Upper lobe of left lung (tissue), 6 donors: ENCODE measurements at regions not wholly inside any gene's neighbourhood (a gene's known extent, or its start where the extent isn't known, plus 50 kb on each side); places are given as distances from the start of the nearest gene placed in this dataset.

Experiments used
- ATAC-seq, 2 donors: fragments of 200-7000 bp; cut with Tn5 transposase; one replicate each; pipeline ENCODE4 v1.9.1; 2022; ENCODE audit warnings: mild to moderate bottlenecking in 2 of 2, moderate library complexity in 2 of 2; ENCODE audit not compliant: low FRiP score in 2 of 2
- DNase-seq, 2 donors: peaks; one replicate each; pipeline ENCODE4 v3.0.0-alpha.2; 2019 to 2020
- H3K27ac ChIP-seq, 4 donors: fragments of 200-600 bp; sonication (generic); one replicate each; pipeline ENCODE4 v1.5.1; 2016 to 2019
- H3K27me3 ChIP-seq, 4 donors: fragments of 200-600 bp; sonication (generic); one replicate each; pipeline ENCODE4 v1.5.1; 2017 to 2019
- H3K36me3 ChIP-seq, 4 donors: fragments of 200-600 bp; sonication (generic); one replicate each; pipeline ENCODE4 v1.5.1; 2016 to 2019
- H3K4me1 ChIP-seq, 4 donors: fragments of 200-600 bp; sonication (generic); one replicate each; pipeline ENCODE4 v1.5.1; 2018 to 2019
- H3K4me3 ChIP-seq, 4 donors: fragments of 200-600 bp; sonication (generic); one replicate each; pipeline ENCODE4 v1.5.1; 2017 to 2019; ENCODE audit warnings: mild to moderate bottlenecking in 2 of 4, moderate library complexity in 1 of 4
- H3K9me3 ChIP-seq, 4 donors: fragments of 200-600 bp; sonication (generic); one replicate each; pipeline ENCODE4 v1.5.1; 2018 to 2019
- CTCF ChIP-seq, 6 experiments: fragments of 450-650 bp in 4 of 6; fragments of 200-600 bp in 2 of 6; sonication (generic) in 2 of 6; IDR thresholded peaks; one replicate each; pipeline ENCODE4 v1.5.1; 2016 to 2019; ENCODE audit warnings: antibody characterized with exemption in 6 of 6
- EP300 ChIP-seq, 4 donors: sonication (generic); formaldehyde crosslinking; IDR thresholded peaks; one replicate each; pipeline ENCODE4 v1.5.1; 2017; ENCODE audit warnings: antibody characterized with exemption in 4 of 4, control low read depth in 2 of 4
- POLR2A ChIP-seq, 4 donors: fragments of 450-650 bp; IDR thresholded peaks; one replicate each; pipeline ENCODE4 v1.5.1; 2016 to 2017; ENCODE audit warnings: antibody characterized with exemption in 4 of 4, mild to moderate bottlenecking in 2 of 4
- POLR2AphosphoS5 ChIP-seq, 2 donors: sonication (generic); formaldehyde crosslinking; IDR thresholded peaks; one replicate each; pipeline ENCODE4 v1.5.1; 2017; ENCODE audit warnings: antibody characterized with exemption in 2 of 2
- WGBS, 2 donors: methylation state at CpG; one replicate each; pipeline ENCODE4 v1.1.5; 2017 to 2018; 5-methylcytosine and 5-hydroxymethylcytosine counted together
- donor health status: DM: no; HTN: no; CAD: no; lungs with moderate emphysema.
- donor health status: DM: no; HTN: yes; CAD: no; lungs with severe emphysema.

GRCh38 chr3:27885641-27886040 lies 163.5 kb upstream of the EOMES start:
- 48 to 55% methylated on average over 1 of the region's 1 CpG for WGBS, 2 donors
- Histone ChIP-seq H3K9me3 (no peaks in the 10 kb centered on the region), H3K36me3 (no peaks in the 10 kb centered on the region), H3K27me3 (no peaks in the 10 kb centered on the region), H3K4me3 (no peak overlapping the region), H3K27ac (no peak overlapping the region), H3K4me1 (no peaks in the 10 kb centered on the region)
- DNase-seq (no peak), ATAC-seq (no peak)
- TF ChIP-seq POLR2A (IDR thresholded peaks at IDR 0.05) = no peak
- TF ChIP-seq EP300 (IDR thresholded peaks at IDR 0.05) = no peak
- TF ChIP-seq CTCF (IDR thresholded peaks at IDR 0.05) = no peak
- TF ChIP-seq POLR2AphosphoS5 (IDR thresholded peaks at IDR 0.05) = no peak

- 64 to 67% methylated on average over 2 of the region's 2 CpGs for WGBS, 2 donors
- TF ChIP-seq CTCF (IDR thresholded peaks at IDR 0.05) (no peak), POLR2A (IDR thresholded peaks at IDR 0.05) (no peak), POLR2AphosphoS5 (IDR thresholded peaks at IDR 0.05) (no peak), EP300 (IDR thresholded peaks at IDR 0.05) (no peak)
- ATAC-seq = no peak
- no peaks in the 10 kb centered on the region for H3K27me3 ChIP-seq
- no peak overlapping the region for H3K4me3 ChIP-seq
- H3K27ac ChIP-seq = no peak overlapping the region
- DNase-seq = no peak
- H3K36me3 ChIP-seq = no peaks in the 10 kb centered on the region
- H3K9me3 ChIP-seq = peaks cover 0 to 6% (median 0%) of the 10 kb centered on the region in 4 donors
- no peaks in the 10 kb centered on the region for H3K4me1 ChIP-seq
Measured at GRCh38 chr3:27888562-27888961, 166.4 kb upstream of the EOMES start.

- no peak overlapping the region for H3K4me3 ChIP-seq
- DNase-seq (no peak), ATAC-seq (no peak)
- no peaks in the 10 kb centered on the region for H3K4me1 ChIP-seq
- 86 to 87% methylated on average over 4 of the region's 4 CpGs for WGBS, 2 donors
- TF ChIP-seq EP300 (IDR thresholded peaks at IDR 0.05) (no peak), CTCF (IDR thresholded peaks at IDR 0.05) (no peak), POLR2AphosphoS5 (IDR thresholded peaks at IDR 0.05) (no peak), POLR2A (IDR thresholded peaks at IDR 0.05) (no peak)
- H3K27ac ChIP-seq = no peak overlapping the region
- H3K36me3 ChIP-seq = no peaks in the 10 kb centered on the region
- no peaks in the 10 kb centered on the region for H3K27me3 ChIP-seq
- peaks cover 0 to 6% (median 0%) of the 10 kb centered on the region in 4 donors for H3K9me3 ChIP-seq
Measured at GRCh38 chr3:27889745-27890144, 167.6 kb upstream of the EOMES start.

GRCh38 chr3:27900316-27900715 lies 178.2 kb upstream of the EOMES start:
- no peak for ATAC-seq
- Histone ChIP-seq H3K9me3 (no peaks in the 10 kb centered on the region), H3K27ac (no peak overlapping the region), H3K4me1 (no peaks in the 10 kb centered on the region), H3K4me3 (no peak overlapping the region), H3K27me3 (no peaks in the 10 kb centered on the region), H3K36me3 (no peaks in the 10 kb centered on the region)
- 81 to 100% methylated on average over 2 of the region's 2 CpGs for WGBS, 2 donors
- DNase-seq = no peak
- TF ChIP-seq EP300 (IDR thresholded peaks at IDR 0.05) (no peak), CTCF (IDR thresholded peaks at IDR 0.05) (no peak), POLR2A (IDR thresholded peaks at IDR 0.05) (no peak), POLR2AphosphoS5 (IDR thresholded peaks at IDR 0.05) (no peak)

- DNase-seq (no peak), ATAC-seq (no peak)
- H3K36me3 ChIP-seq = no peaks in the 10 kb centered on the region
- 49 to 55% methylated on average over 3 of the region's 3 CpGs for WGBS, 2 donors
- no peak overlapping the region for H3K27ac ChIP-seq
- H3K9me3 ChIP-seq = no peaks in the 10 kb centered on the region
- no peaks in the 10 kb centered on the region for H3K27me3 ChIP-seq
- TF ChIP-seq POLR2AphosphoS5 (IDR thresholded peaks at IDR 0.05) (no peak), EP300 (IDR thresholded peaks at IDR 0.05) (no peak), CTCF (IDR thresholded peaks at IDR 0.05) (no peak), POLR2A (IDR thresholded peaks at IDR 0.05) (no peak)
- H3K4me3 ChIP-seq = no peak overlapping the region
- no peaks in the 10 kb centered on the region for H3K4me1 ChIP-seq
Measured at GRCh38 chr3:27903446-27903845, 181.3 kb upstream of the EOMES start.
